ENCODE measurements at regions not wholly inside any gene's neighbourhood (a gene's known extent, or its start where the extent isn't known, plus 50 kb on each side); places are given as distances from the start of the nearest gene placed in this dataset.
A peak's percentile ranks its signal among the peaks of the same experiment; 100 is the strongest.

GRCh38 chr2:15811367-15811766, 129.0 kb upstream of the MYCN start:
- H3K27me3 Mint-ChIP-seq (ENCODE audit: insufficient read depth, unreplicated experiment) = no peaks in the 10 kb centered on the region
- Histone ChIP-seq H3K27me3 (replicated peaks; ENCODE audit: control insufficient read depth, insufficient read depth, low read length) (no peaks in the 10 kb centered on the region), H3K9me3 (no peaks in the 10 kb centered on the region), H3K36me3 (ENCODE audit: control insufficient read depth, insufficient read depth, low read length) (no peaks in the 10 kb centered on the region), H3K4me3 (ENCODE audit: low read depth, low read length) (no peak overlapping the region), H3K4me1 (peaks cover 14% of the 10 kb centered on the region)
- CTCF ChIA-PET = no interaction called here
- DNase-seq = peak; percentile 23 to 53
- POLR2A ChIA-PET = no interaction called here
- H3K36me3 Mint-ChIP-seq (ENCODE audit: insufficient read depth, unreplicated experiment) = no peaks in the 10 kb centered on the region
- no TSS peak for BruUV-seq (replicated peaks)
- TF ChIP-seq CTCF (IDR thresholded peaks at IDR 0.05; ENCODE audit: insufficient read depth in 1 of 2, low read depth in 1 of 2, low read length in 1 of 2, severe bottlenecking in 1 of 2, unreplicated experiment in 1 of 2) = no peak
- H3K4me1 Mint-ChIP-seq (ENCODE audit: low read depth, unreplicated experiment) = no peaks in the 10 kb centered on the region
- intact Hi-C loops (cut with micrococcal nuclease; ENCODE audit: unreplicated experiment) = loop anchor here (1.0 to 5.0 kb wide), 2 partner anchors 10 to 66 kb away; no protein-coding TSS in a partner anchor
- no peaks in the 10 kb centered on the region for H3K9me3 Mint-ChIP-seq (ENCODE audit: unreplicated experiment)
- peak overlapping the region; percentile 52 for H3K27ac Mint-ChIP-seq (ENCODE audit: unreplicated experiment)
- no peak overlapping the region for H3K4me3 Mint-ChIP-seq (ENCODE audit: unreplicated experiment)

- TF ChIP-seq CTCF (IDR thresholded peaks at IDR 0.05; ENCODE audit: insufficient read depth in 1 of 2, low read depth in 1 of 2, low read length in 1 of 2, severe bottlenecking in 1 of 2, unreplicated experiment in 1 of 2) = no peak
- no peak overlapping the region for H3K4me3 ChIP-seq (ENCODE audit: low read depth, low read length)
- ChIA-PET CTCF (no interaction called here), POLR2A (no interaction called here)
- no peaks in the 10 kb centered on the region for H3K27me3 Mint-ChIP-seq (ENCODE audit: insufficient read depth, unreplicated experiment)
- BruUV-seq (replicated peaks) = no TSS peak
- no peaks in the 10 kb centered on the region for H3K9me3 ChIP-seq
- H3K36me3 ChIP-seq (ENCODE audit: control insufficient read depth, insufficient read depth, low read length) = no peaks in the 10 kb centered on the region
- no peaks in the 10 kb centered on the region for H3K36me3 Mint-ChIP-seq (ENCODE audit: insufficient read depth, unreplicated experiment)
- H3K27me3 ChIP-seq (replicated peaks; ENCODE audit: control insufficient read depth, insufficient read depth, low read length) = no peaks in the 10 kb centered on the region
- no peak overlapping the region for H3K27ac Mint-ChIP-seq (ENCODE audit: unreplicated experiment)
- DNase-seq = no peak
- H3K4me1 Mint-ChIP-seq (ENCODE audit: low read depth, unreplicated experiment) = no peaks in the 10 kb centered on the region
- intact Hi-C loops (cut with micrococcal nuclease; ENCODE audit: unreplicated experiment) = loop anchor here (5.0 kb wide), 1 partner anchor 65 kb away; no protein-coding TSS in a partner anchor
- H3K9me3 Mint-ChIP-seq (ENCODE audit: unreplicated experiment) = no peaks in the 10 kb centered on the region
- no peak overlapping the region for H3K4me3 Mint-ChIP-seq (ENCODE audit: unreplicated experiment)
- peaks cover 14% of the 10 kb centered on the region for H3K4me1 ChIP-seq
These were observed 128.1 kb upstream of the MYCN start for GRCh38 chr2:15812187-15812780.

DNA sequence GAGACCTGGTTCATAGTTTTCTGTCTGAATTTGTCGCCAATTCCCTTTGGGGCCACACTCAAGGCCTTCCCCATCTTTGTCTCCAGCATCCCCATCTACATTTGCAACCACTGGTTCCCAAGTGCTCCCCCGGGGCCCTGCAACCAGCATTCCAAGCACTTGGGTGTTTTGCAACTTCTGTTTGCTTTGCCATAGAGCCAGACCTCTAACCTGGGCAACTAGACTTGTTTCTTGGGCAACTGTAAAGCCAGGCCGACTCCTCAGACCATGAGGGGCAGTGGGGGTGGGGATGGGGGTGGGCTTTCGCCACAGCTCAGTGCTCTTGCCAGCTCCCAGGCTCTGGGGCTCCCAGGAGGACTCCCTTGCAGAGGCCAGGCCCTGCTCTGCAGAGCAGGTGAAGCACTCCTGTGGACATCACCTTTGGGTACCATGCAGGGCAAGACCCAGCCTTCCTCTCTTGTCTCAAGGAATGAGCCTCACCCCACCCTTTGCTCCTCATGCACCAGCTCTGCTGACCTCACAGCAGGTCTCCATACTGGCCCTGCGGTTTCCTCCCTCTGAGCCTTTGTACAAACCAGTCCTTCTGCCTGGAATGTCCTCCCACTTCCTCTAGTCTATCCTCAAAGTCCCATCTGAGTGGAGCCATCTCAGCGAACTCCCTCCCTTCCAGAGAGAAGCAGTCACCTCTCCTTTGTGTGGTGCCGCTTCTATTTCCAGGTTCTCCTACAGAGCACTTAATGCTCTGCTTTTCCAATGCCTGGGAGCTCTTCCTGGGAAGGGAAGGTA, 126.7 kb upstream of the MYCN start:
- ChIA-PET CTCF (no interaction called here), POLR2A (no interaction called here)
- Histone ChIP-seq H3K36me3 (ENCODE audit: control insufficient read depth, insufficient read depth, low read length) (no peaks in the 10 kb centered on the region), H3K9me3 (no peaks in the 10 kb centered on the region), H3K4me1 (peaks cover 14% of the 10 kb centered on the region), H3K4me3 (ENCODE audit: low read depth, low read length) (no peak overlapping the region), H3K27me3 (replicated peaks; ENCODE audit: control insufficient read depth, insufficient read depth, low read length) (no peaks in the 10 kb centered on the region)
- no peaks in the 10 kb centered on the region for H3K4me1 Mint-ChIP-seq (ENCODE audit: low read depth, unreplicated experiment)
- intact Hi-C loops (cut with micrococcal nuclease; ENCODE audit: unreplicated experiment) = loop anchor here (5.0 kb wide), 1 partner anchor 64 kb away; no protein-coding TSS in a partner anchor
- H3K36me3 Mint-ChIP-seq (ENCODE audit: insufficient read depth, unreplicated experiment) = no peaks in the 10 kb centered on the region
- no peaks in the 10 kb centered on the region for H3K27me3 Mint-ChIP-seq (ENCODE audit: insufficient read depth, unreplicated experiment)
- DNase-seq = no peak
- no TSS peak for BruUV-seq (replicated peaks)
- no peak overlapping the region for H3K27ac Mint-ChIP-seq (ENCODE audit: unreplicated experiment)
- H3K9me3 Mint-ChIP-seq (ENCODE audit: unreplicated experiment) = no peaks in the 10 kb centered on the region
- H3K4me3 Mint-ChIP-seq (ENCODE audit: unreplicated experiment) = no peak overlapping the region
- no peak for TF ChIP-seq CTCF (IDR thresholded peaks at IDR 0.05; ENCODE audit: insufficient read depth in 1 of 2, low read depth in 1 of 2, low read length in 1 of 2, severe bottlenecking in 1 of 2, unreplicated experiment in 1 of 2)
